NCI-H774 (cell line): ENCODE measurements at regions not wholly inside any gene's neighbourhood (a gene's known extent, or its start where the extent isn't known, plus 50 kb on each side); places are given as distances from the start of the nearest gene placed in this dataset.
"Not testable (repeated sequence)": the region's sequence is repeated elsewhere in the genome, so short reads cannot be mapped to it uniquely, and the experiment has no call there.

Experiments used
- DNase-seq: peaks from one replicate; lab custom pipeline; 2025; lab: John Stamatoyannopoulos, UW

DNA sequence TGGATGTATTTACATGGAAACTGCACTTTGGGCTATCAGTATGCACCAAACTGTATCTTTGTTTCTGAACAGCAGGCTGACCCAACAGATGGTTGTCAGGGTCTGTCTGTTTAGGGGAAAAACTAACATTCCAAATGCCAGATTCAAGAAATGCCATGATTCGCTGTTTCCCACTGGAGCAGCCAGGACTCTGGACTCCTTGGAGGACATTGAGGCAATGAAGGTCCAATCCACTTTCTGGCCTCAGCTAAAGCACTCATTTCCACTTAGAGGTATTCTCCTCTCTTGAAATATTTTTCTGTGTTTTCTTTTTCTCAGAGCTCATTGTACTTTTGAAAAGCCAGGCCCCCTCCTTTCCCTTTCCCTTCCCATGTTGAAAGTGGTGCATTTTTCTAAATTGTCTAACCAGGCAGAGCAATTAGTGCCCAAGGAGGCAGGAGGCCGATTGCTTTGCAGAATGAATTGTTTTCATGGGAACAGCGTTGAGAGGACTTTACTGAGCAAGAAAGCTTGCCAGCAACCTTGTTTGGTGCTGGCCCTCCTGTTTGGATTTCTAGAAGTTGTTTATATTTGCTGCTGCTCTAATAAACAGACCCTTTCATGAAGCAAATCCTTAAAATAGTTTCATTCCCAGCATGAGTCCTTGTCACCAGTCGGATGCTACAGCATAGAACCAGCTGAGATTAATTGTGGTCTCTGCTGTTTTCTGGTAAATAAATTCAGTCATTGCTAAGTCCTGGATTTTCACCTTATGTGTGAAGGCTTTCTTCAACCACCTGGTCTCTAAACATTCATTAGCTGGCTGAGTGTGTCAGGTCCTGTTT, 132.8 kb upstream of the TAF11L2 start:
- no peak for DNase-seq

DNA sequence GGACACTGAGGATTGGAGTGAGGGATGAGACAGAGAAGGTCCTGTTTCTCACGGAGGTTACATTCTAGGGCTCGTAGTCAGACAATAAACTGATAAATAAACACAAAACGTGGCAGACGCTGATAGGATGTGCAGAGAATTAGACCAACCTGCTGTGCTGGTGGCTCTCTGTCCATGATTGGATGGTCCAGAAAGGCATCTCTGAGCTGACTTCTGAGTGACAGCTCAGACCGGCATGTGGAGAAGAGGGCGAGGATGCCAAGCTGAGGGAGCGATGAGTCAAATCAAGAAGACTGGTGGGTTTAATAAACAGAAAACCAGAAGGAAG, 132.3 kb upstream of the TAF11L2 start:
- peak; percentile 83 for DNase-seq

DNA sequence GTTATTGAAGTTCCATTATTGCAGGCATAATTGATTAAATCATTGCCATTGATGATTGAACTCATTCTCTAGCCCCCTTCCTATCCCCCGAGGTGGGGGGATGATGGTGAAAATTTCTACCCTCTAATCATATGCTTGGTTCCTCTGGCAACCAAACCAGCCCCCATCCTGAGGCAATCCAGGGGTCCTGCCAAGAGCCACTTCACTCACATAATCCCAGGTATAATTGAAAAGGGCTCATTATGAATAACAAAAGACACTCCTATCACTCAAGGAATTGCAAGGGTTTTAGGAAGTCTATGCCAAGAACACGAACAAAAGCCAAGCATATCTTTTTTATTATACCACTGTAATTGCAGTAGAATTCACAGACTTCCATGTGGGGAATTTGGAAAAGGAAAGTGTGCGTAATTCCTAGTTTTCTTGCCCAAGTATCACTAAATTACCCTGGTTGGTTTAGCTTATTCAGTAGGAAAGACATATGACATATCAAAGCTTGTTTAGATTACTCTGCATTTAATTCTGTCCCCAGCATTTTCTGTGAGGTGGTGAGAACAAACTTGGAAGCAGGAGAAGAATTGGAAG, 130.7 kb upstream of the TAF11L2 start:
- no peak for DNase-seq

DNA sequence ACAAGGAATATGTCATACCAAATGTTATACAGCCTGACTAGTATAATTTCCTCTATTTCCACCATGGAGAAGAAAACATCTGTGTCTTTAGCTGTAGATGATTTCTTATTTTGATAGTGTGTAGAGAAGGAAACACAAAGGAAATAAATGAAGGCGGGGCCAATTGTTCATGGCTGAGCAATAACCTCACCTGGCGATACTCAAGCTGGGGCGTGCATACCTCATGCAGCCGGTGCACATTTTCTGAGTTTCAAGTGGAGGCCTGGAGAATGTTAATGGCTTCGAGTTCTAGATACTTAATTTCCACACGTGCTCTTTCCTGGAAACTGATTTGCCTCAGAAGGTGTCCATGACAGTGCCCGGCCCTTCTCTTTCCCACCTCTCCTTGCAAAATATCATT, 127.4 kb upstream of the TAF11L2 start:
- no peak for DNase-seq

DNA sequence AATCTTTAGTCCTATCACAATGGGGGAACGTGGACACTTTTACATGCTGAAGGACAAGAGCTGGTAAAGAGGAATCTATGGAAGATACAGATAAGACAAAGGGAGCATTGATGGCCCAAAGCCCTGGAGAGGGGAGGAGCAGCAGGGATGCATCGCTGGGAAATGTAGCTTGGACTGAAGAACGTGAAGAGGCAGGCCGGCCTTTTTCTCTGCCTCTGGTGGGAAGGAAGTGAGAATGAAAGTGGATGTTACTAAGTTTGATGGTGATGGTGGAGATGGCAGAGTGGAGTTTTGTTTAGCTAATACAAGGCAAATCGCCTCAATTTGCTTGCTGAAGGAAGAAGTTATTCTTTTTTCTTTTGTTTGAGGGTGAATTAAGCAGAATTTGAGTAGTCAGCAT, 124.6 kb upstream of the TAF11L2 start:
- no peak for DNase-seq

DNA sequence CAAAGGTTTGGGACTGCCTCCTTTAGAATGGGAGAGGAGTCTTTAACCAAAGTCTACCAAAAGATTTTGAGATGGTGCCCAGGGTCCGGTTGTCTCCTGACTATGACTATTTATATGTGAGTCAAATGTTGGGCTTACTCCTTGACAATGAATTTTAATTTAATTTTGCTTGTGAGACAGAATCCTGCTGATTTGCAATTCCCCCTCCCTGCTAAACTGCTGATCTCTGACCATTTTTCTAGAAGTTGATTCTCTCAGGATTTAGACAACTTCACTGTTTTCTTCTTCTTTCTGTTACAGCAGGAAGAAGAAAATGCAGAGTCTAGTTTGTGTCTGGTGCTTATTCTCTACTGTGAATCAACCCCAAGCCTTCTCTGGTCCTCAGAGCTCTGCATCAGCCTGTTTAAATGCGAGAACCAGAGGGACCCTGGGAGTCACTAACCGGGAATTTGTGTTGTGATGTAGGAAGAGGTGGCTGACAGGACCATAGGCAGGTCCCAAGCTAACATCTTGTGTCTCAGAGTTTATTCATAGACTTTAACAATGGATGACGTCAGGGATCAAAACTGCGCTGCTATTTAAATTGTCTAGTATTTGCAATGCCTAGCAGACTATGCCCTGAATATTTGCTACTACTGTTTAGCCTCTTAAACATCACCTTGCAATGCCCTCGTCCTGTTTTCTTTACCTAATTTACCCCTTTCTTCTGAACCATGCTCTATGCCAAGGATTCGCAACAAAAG, 124.0 kb upstream of the TAF11L2 start:
- no peak for DNase-seq

DNA sequence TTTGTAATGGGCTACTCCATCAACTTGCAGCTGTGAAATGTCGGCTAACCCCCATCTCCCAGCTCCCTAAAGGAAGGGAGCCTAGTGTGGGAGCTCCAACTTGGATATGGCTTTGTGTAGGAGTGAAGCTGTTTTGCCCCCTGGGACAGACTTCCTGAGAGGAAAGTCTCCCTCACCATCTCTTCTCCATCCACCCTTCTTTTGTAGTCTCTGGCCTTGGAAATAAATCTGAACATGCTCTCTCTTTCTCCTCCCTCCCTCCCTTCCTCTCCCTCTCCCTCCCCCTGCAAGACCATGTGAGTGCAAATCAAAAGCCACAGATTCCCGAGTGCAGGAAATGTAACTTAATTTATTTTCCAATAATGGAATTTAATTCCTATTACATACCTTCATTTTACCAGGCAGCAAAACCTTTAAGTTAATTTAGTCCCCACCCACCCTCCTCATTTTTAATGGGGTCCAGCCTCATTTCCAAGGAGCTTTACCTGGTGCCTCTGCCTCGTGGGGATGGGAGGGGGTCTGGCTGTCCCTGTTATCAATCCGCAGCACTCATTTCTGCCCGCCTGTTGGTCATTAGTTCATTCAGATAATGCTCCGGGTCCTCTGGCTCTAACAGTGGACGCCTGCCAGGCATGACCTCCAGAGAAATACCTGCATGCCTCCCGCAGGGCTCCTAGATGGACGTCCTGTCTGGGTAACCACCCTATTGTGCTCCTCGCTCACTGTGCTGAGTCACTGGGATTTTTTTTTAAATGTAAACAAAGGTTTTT, 122.9 kb upstream of the TAF11L2 start:
- DNase-seq, result no peak

DNA sequence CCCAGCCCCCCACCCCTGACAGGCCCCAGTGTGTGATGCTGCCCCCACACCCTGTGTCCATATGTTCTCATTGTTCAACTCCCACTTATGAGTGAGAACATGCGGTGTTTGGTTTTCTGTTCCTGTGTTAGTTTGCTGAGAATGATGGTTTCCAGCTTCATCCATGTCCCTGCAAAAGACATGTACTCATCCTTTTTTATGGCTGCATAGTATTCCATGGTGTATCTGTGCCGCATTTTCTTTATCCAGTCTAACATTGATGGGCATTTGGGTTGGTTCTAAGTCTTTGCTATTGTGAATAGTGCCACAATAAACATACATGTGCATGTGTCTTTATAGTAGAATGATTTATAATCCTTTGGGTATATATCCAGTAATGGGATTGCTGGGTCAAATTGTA, 122.1 kb upstream of the TAF11L2 start:
- DNase-seq, result not testable (repeated sequence)

DNA sequence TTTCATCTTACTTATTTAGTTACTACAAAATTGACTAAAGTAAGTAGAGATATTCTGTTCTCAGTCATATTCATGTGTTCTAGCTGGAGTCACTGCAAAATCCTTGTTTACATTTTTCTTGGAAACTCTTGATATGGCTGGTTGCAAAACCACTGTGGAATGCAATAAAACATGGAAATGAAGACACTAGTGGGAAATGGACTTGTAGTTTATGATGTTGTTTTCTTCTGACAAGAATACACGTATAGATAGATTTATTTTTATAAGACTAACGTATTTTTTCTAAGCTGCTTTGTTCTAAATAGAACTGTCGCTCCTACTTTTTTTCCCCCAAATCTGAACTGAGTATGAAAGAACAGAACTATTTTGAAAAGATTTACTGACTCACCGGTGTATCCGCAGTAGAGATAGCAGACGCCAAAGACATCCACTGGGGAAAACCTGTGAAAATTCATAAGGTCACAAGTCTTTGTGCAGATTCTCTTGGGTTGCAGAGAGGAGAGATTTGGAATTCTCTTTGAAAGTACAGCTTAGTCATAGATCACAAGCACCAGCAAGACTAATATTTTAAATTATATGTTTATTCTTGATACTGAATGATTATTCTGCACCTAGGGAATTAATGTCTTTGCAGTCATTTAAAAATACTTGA, 119.6 kb upstream of the TAF11L2 start:
- DNase-seq, result no peak

DNA sequence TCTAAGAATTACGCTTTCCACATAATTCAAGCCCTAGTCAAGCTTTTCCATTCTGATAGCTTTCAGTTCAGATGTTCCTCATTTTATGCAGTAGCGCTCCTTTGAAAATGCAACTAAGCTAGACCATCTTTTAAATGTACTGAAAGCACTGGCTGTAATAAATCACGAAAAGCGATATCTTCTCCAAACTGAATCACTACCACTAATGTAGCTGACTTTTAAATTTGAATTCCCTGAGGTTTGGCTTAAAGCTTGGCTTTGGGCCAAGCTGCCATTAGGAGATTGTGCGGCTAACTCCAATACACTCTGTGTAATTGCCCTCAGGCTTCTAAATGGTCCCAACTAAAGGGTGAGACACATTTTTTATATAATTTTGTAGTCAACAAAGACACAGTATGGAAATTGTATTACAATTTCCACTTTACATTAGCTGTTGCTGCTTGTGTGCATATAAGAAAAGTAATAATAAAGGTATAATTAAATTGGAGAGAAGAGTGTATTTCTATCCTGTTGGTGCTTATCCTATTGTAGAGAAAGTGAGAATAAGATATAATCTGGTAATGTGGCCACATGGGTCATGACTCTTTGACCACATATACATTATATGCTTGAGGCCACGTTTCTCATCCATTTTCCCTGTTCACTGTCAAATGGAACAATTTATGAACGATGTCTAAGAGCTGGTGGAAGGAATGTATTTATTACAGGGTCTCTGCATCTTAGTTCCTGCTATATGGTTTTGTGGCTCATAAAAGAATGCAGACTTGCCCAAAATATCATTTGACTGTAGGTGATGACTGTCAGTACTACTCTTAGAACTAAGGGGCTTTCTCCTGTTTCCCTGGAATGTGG, 118.7 kb upstream of the TAF11L2 start:
- no peak for DNase-seq

DNA sequence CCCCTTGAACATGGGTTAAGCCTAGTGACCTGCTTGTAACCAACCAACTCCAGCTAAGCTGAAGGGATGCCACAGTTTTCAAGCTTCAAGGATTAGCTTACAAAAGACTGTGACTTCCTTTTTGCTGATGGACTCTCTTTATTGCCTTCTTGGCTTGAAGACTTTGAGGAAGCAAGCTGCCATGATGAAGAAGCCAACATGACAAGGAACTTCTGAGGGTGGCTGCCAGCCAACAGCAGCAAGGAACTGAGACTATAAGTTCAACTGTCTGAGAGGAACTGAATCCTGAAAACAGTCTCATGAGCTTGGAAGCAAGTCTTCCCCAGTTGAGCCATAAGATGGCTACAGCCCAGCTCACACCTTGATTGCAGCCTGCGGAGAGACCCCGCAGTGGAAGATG, 116.1 kb upstream of the TAF11L2 start:
- DNase-seq, result no peak

DNA sequence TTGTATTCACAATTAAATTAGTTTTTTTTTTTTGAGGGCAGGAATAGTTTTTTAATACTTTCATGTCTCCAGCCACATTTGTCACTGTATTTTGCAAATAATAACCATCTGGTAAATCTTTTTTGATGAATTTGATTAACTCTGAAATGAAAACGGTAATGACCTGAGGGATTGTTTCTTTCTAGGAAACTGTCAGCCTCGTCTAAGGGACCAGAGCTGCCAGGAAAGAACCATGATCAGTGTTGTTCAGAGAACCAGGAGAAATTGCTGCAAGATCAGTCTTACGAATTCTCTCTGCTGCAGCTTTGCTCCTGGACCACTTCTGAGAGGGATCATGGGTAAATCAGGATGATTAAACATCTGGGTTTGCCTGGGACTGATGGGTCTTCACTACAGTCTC, 114.5 kb upstream of the TAF11L2 start:
- no peak for DNase-seq

DNA sequence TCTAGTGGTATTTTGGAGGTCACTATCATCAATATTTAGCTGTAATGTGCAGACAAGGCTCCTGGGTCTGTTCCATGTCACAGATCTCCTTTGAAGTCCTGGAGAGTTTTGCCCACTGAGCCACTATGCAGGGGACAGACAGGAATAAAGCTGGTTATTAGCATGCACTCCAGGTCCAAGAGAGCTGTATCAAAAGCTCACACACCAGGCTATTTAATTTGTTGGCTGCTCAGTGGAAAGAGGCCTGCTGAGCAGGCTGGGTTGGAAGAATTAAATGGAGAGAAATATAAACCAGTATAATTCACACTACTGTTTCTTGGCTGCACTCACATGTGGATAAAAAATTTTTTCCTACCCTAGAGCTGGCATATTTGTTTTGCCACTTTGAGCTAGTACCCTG, 113.8 kb upstream of the TAF11L2 start:
- no peak for DNase-seq

DNA sequence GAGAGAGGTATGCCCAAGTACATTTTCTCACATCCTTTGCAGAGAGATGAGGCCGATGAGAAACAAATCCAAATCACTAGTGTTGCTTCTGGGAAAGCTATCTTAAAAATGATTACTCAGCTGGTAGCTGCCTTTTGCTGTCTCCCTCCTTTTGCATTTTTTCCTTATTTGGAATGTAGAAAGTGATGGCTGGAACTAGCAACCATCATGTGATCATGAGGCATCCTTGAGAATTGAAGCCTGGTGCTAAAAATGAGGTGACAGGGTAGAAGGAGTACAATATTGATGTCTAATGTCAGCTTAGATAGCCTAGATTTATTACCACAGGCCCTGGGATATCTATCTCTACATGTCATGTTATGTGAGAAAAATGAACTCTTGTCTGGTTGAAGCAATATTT, 109.3 kb upstream of the TAF11L2 start:
- no peak for DNase-seq

DNA sequence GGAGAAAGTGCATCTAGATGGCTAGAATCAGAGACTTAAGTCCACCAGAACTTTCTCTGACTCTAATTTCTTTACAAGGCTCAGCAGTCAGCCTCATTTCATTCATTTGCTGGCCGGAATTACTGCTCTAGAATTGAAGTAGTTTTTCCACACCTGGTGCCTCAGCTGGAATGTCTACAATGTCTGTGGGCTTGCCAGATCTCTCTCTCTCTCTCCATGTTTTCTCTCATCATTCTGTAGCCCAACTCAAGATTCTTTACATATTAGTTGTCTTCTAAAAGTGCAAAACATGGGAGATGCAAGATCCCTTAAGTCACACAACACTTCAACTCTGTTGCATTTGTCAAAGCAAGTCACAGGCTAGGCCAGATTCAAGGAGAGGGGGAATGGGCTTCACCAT, 103.9 kb upstream of the TAF11L2 start:
- no peak for DNase-seq

DNA sequence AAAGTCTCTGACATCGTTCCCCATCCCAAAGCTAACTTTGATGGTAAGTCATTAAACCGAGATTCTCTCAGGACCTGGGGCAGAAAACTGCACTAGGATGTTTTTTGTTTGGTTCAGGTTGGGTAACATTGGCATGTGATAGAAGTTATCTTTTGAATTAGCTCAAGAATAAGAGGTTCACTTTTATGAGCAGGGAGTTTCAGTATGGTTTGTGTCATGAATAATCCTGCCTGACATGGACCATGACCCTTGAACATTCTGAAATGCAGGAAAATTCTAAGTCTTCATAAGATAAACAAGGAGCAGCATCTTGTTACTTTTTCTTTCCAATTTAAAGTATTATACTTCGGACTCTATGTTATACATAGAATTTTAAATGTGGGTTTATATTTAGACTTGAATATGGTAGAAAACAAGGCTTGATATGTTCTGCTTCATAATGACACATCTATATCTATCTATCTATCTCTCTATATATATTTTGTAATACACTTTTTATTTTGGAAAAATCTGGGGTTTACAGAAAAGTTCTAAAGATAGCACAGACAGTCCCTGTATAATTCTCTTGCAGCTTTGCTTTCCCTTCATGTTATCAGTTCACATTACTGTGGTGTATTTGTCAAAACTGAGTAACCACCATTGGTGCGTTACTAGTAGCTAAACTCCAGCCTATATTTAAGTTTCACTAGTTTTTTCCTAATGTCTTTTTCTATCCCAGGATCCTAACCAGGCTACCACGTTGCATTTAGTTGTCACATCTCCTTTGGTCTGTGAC, 102.7 kb upstream of the TAF11L2 start:
- DNase-seq, result no peak

DNA sequence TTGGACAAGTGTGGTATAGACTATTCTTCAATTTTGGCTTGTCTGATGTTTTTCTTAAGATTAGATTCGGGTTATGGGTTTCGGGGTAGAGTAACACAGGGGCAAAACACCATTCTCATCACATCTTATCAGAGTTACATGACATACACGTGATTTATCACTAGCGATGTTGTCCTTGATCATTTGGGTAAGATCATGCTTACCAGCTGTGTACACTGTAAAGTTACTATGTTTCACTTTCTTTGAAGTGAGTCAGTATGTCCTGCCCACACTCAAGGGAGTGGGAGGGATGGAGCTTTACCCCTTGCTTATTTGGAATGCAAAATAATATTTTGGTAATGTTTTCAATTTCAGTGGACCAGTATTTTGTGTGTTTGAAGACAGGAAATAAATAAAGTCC, 101.8 kb upstream of the TAF11L2 start:
- no peak for DNase-seq

DNA sequence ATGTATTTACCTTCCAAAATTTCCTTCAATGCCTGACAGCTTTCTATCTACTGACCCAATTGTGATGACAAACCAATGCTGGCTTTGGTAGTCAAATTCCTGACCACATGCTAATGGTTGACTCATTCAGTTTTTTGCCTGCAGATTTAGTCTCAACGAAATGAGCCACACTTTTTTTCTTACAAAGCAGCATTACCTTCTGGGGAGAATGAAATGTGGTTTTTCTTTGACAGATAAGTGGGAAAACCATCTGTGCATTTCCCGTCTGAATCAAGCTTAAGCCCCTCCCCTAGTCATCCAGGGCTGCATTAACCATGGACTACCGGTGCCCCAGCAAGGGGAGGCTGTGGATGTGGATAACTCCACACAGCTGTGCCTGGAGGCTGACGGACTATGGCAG, 99.6 kb upstream of the TAF11L2 start:
- DNase-seq, result no peak

DNA sequence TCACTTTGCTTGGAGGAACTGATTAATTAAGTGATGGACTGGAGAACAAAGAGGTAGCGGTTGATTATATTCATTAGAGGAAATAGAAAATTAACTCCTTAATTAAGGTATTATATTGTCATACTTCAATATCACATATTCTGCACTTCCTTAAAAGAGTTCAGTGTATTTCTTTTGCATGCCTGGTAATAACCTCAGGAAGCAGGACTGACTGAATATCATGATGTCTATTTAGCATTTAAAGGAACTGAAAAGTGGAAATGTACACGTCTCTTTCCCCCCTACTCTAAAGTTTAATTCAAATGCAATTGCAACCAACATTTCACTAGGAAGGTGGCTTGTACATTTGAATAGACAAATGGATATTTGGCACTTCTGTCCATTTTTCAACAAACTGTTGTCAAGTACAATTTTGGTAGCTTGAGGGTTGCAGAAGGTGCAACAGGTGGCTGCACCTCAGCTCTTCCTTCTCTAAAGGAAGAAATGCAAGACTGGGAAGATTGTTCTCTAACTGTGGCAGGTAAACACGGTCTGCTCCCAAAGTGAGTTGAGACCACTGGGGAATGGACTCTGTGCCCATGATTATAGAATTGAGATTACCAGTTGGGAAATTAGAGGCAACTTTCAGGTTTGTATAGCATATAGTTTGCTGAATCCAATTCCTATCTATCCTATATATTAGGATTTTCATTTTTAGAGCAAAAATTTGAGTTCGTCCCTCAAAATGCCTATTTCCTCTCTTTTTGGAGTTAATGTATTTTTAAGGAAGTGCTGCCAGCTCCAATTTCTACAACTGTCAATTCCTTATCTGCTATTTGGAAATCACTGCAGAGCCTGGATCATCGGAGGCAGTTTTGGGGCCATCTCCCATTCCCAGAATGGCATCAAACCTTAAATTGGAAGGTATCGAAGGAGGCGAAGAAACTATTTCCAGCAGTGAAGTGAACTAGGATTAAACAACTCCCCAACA, 98.9 kb upstream of the TAF11L2 start:
- no peak for DNase-seq
